Testis (tissue), 2 donors: ENCODE measurements at regions not wholly inside any gene's neighbourhood (a gene's known extent, or its start where the extent isn't known, plus 50 kb on each side); places are given as distances from the start of the nearest gene placed in this dataset.

Experiments
- CTCF ChIP-seq, 3 experiments: fragments of 450-650 bp in 2 of 3; fragments of 200-600 bp in 1 of 3; sonication (generic) in 1 of 3; IDR thresholded peaks; one replicate each; pipeline ENCODE4 v1.5.1; 2016 to 2019; ENCODE audit warnings: antibody characterized with exemption in 3 of 3, mild to moderate bottlenecking in 2 of 3, moderate library complexity in 1 of 3
- POLR2A ChIP-seq: fragments of 450-650 bp; IDR thresholded peaks from one replicate; pipeline ENCODE4 v1.6.1; 2017; ENCODE audit warnings: antibody characterized with exemption, mild to moderate bottlenecking, moderate library complexity

- TF ChIP-seq POLR2A (no peak), CTCF (IDR thresholded peaks at IDR 0.05) (no peak)
These were observed 236.1 kb downstream of the FSCB start for GRCh38 chr14:44271006-44271405.
